OCI-LY3 (cell line): ENCODE measurements at regions not wholly inside any gene's neighbourhood (a gene's known extent, or its start where the extent isn't known, plus 50 kb on each side); places are given as distances from the start of the nearest gene placed in this dataset.

Experiments
- H2AFZ ChIP-seq: fragments of 200-600, 300-600 bp; shearing (Covaris generic); 2 replicates; pipeline ENCODE4 v1.6.0; 2014; ENCODE audit warnings: antibody characterized with exemption, low read depth, low read length
- H3K27ac ChIP-seq: fragments of 200-600, 300-600 bp; sonication (generic); 2 replicates; pipeline ENCODE4 v1.5.1; 2014; ENCODE audit warnings: mild to moderate bottlenecking, low read length, moderate library complexity, mixed read lengths
- H3K27me3 ChIP-seq: fragments of 200-600, 300-600 bp; sonication (generic); 2 replicates; pipeline ENCODE4 v1.6.1; 2014; ENCODE audit warnings: low read depth, low read length, mixed read lengths
- H3K36me3 ChIP-seq: fragments of 200-600, 300-600 bp; sonication (generic); replicated peaks from 2 replicates; pipeline ENCODE3; 2014; ENCODE audit warnings: low read depth, low read length, mixed read lengths
- H3K4me1 ChIP-seq: fragments of 300-600, 200-600 bp; sonication (generic); 2 replicates; pipeline ENCODE4 v1.6.1; 2014; ENCODE audit warnings: low read length, mixed read lengths
- H3K4me2 ChIP-seq: fragments of 200-600, 300-600 bp; sonication (generic); 2 replicates; pipeline ENCODE4 v1.6.1; 2014; ENCODE audit warnings: low read length, mixed read lengths
- H3K4me3 ChIP-seq: fragments of 300-600, 200-600 bp; sonication (generic); 2 replicates; pipeline ENCODE4 v1.5.1; 2014; ENCODE audit warnings: antibody characterized with exemption, mild to moderate bottlenecking, low read length, moderate library complexity
- H3K79me2 ChIP-seq: fragments of 300-600, 200-600 bp; shearing (Covaris generic); 2 replicates; pipeline ENCODE4 v1.6.1; 2014; ENCODE audit warnings: mild to moderate bottlenecking, low read length, mixed read lengths
- H3K9ac ChIP-seq: fragments of 300-600, 200-600 bp; shearing (Covaris generic); 2 replicates; pipeline ENCODE4 v1.6.0; 2014; ENCODE audit warnings: mild to moderate bottlenecking, low read length, moderate library complexity
- H3K9me3 ChIP-seq: fragments of 200-600, 300-600 bp; shearing (Covaris generic); 2 replicates; pipeline ENCODE4 v1.6.1; 2014; ENCODE audit warnings: low read length, mixed read lengths; ENCODE audit not compliant: insufficient read depth
- H4K20me1 ChIP-seq: fragments of 200-600, 300-600 bp; sonication (generic); 2 replicates; pipeline ENCODE4 v1.6.1; 2016; ENCODE audit warnings: low read length, mixed read lengths; ENCODE audit not compliant: insufficient read depth
- CTCF ChIP-seq: fragments of 200-600, 300-600 bp; sonication (generic); IDR thresholded peaks from 2 replicates; pipeline ENCODE4 v1.5.1; 2014; ENCODE audit warnings: antibody characterized with exemption, low read length, low read depth
- EZH2phosphoT487 ChIP-seq: fragments of 200-600 bp; shearing (Covaris generic); IDR thresholded peaks from 2 replicates; pipeline ENCODE4 v1.6.1; 2018; ENCODE audit warnings: antibody characterized with exemption, mixed run types, low read depth

GRCh38 chrX:147635186-147635585 is 276.5 kb upstream of the FMR1 start:
- no peaks in the 10 kb centered on the region for H3K4me1 ChIP-seq
- H3K27ac ChIP-seq: no peak overlapping the region
- H4K20me1 ChIP-seq: no peaks in the 10 kb centered on the region
- no peaks in the 10 kb centered on the region for H3K36me3 ChIP-seq
- H2AFZ ChIP-seq: no peak overlapping the region
- H3K27me3 ChIP-seq: no peaks in the 10 kb centered on the region
- H3K4me3 ChIP-seq: no peak overlapping the region
- no peaks in the 10 kb centered on the region for H3K79me2 ChIP-seq
- H3K9me3 ChIP-seq: no peaks in the 10 kb centered on the region
- H3K9ac ChIP-seq: no peak overlapping the region
- TF ChIP-seq CTCF (no peak), EZH2phosphoT487 (no peak)
- H3K4me2 ChIP-seq: no peak overlapping the region

GRCh38 chrX:147637190-147637589 is 274.5 kb upstream of the FMR1 start:
- Histone ChIP-seq H3K9ac (no peak overlapping the region), H3K27ac (no peak overlapping the region), H3K4me3 (no peak overlapping the region), H3K4me1 (no peaks in the 10 kb centered on the region), H3K27me3 (no peaks in the 10 kb centered on the region), H3K4me2 (no peak overlapping the region), H3K9me3 (no peaks in the 10 kb centered on the region), H4K20me1 (no peaks in the 10 kb centered on the region), H3K79me2 (no peaks in the 10 kb centered on the region), H2AFZ (no peak overlapping the region), H3K36me3 (no peaks in the 10 kb centered on the region)
- TF ChIP-seq CTCF (no peak), EZH2phosphoT487 (no peak)

- Histone ChIP-seq H3K27ac (no peak overlapping the region), H3K9me3 (no peaks in the 10 kb centered on the region), H3K79me2 (no peaks in the 10 kb centered on the region), H2AFZ (no peak overlapping the region), H3K36me3 (no peaks in the 10 kb centered on the region), H3K27me3 (no peaks in the 10 kb centered on the region), H4K20me1 (no peaks in the 10 kb centered on the region), H3K9ac (no peak overlapping the region), H3K4me3 (no peak overlapping the region), H3K4me2 (no peak overlapping the region), H3K4me1 (no peaks in the 10 kb centered on the region)
- TF ChIP-seq CTCF: no peak
- TF ChIP-seq EZH2phosphoT487: no peak
Measured at GRCh38 chrX:147646949-147647723, 264.6 kb upstream of the FMR1 start.

- H3K9me3 ChIP-seq: no peaks in the 10 kb centered on the region
- H4K20me1 ChIP-seq: no peaks in the 10 kb centered on the region
- H3K4me3 ChIP-seq: no peak overlapping the region
- no peaks in the 10 kb centered on the region for H3K4me1 ChIP-seq
- H2AFZ ChIP-seq: no peak overlapping the region
- no peaks in the 10 kb centered on the region for H3K79me2 ChIP-seq
- no peak for TF ChIP-seq CTCF
- TF ChIP-seq EZH2phosphoT487: no peak
- no peak overlapping the region for H3K9ac ChIP-seq
- no peaks in the 10 kb centered on the region for H3K36me3 ChIP-seq
- H3K27ac ChIP-seq: no peak overlapping the region
- no peak overlapping the region for H3K4me2 ChIP-seq
- no peaks in the 10 kb centered on the region for H3K27me3 ChIP-seq
Measured at GRCh38 chrX:147675819-147676218, 235.9 kb upstream of the FMR1 start.
